ENCODE measurements at regions not wholly inside any gene's neighbourhood (a gene's known extent, or its start where the extent isn't known, plus 50 kb on each side); places are given as distances from the start of the nearest gene placed in this dataset.

- ChIA-PET CTCF (no interaction called here), POLR2A (ENCODE audit: unreplicated experiment) (interaction anchor here (0.7 kb wide), 1 partner anchor 25 kb away, joined by 5 read pairs; no protein-coding TSS in a partner anchor)
Measured at GRCh38 chr14:76312821-76313220, 63.1 kb upstream of the ESRRB start.

GRCh38 chr14:76313303-76313702 is 62.6 kb upstream of the ESRRB start:
- Histone ChIP-seq H2AFZ (no peak overlapping the region), H3K9me3 (ENCODE audit: insufficient read depth, low read depth) (no peaks in the 10 kb centered on the region; the same call in 1 of the 2 replicates), H3K4me1 (replicated peaks; ENCODE audit: insufficient read depth) (no peaks in the 10 kb centered on the region), H3K36me3 (ENCODE audit: low read depth) (no peaks in the 10 kb centered on the region), H3K9me2 (ENCODE audit: insufficient read depth) (no peaks in the 10 kb centered on the region), H4K20me1 (ENCODE audit: insufficient read depth) (no peaks in the 10 kb centered on the region), H3K27me3 (ENCODE audit: insufficient read depth, low read depth) (peaks cover 100% of the 10 kb centered on the region), H3K4me3 (no peak overlapping the region), H3K4me2 (no peak overlapping the region), H3K27ac (no peak overlapping the region), H3F3A (ENCODE audit: insufficient read depth, low read depth) (no peaks in the 10 kb centered on the region), H3K79me2 (ENCODE audit: low read depth) (no peaks in the 10 kb centered on the region)
- intact Hi-C loops (cut with micrococcal nuclease; ENCODE audit: unreplicated experiment): no loop called here
- no peak for TF ChIP-seq EZH2 (IDR thresholded peaks at IDR 0.05; ENCODE audit: low read depth)
- CTCF ChIA-PET: no interaction called here
- DNase-seq: no peak
- BruUV-seq (replicated peaks): no TSS peak
- POLR2A ChIA-PET (ENCODE audit: unreplicated experiment): interaction anchor here (0.7 kb wide), 1 partner anchor 25 kb away, joined by 5 read pairs; no protein-coding TSS in a partner anchor

More at GRCh38 chr14:76312821-76313220, 63.1 kb upstream of the ESRRB start:
- H3K79me2 ChIP-seq (ENCODE audit: low read depth): no peaks in the 10 kb centered on the region
- peaks cover 100% of the 10 kb centered on the region for H3K27me3 ChIP-seq (ENCODE audit: insufficient read depth, low read depth)
- H3K9me3 ChIP-seq (ENCODE audit: insufficient read depth, low read depth): no peaks in the 10 kb centered on the region; the same call in 1 of the 2 replicates
- no peaks in the 10 kb centered on the region for H3F3A ChIP-seq (ENCODE audit: insufficient read depth, low read depth)
- H2AFZ ChIP-seq: no peak overlapping the region
- no peak for DNase-seq
- no peaks in the 10 kb centered on the region for H3K36me3 ChIP-seq (ENCODE audit: low read depth)
- no peak for TF ChIP-seq EZH2 (IDR thresholded peaks at IDR 0.05; ENCODE audit: low read depth)
- TF ChIP-seq CTCF (conservative IDR thresholded peaks at IDR 0.05): no peak
- no peaks in the 10 kb centered on the region for H4K20me1 ChIP-seq (ENCODE audit: insufficient read depth)
- no TSS peak for BruUV-seq (replicated peaks)
- intact Hi-C loops (cut with micrococcal nuclease; ENCODE audit: unreplicated experiment): no loop called here
- H3K27ac ChIP-seq: no peak overlapping the region
- H3K4me2 ChIP-seq: no peak overlapping the region
- H3K9me2 ChIP-seq (ENCODE audit: insufficient read depth): no peaks in the 10 kb centered on the region
- H3K4me1 ChIP-seq (replicated peaks; ENCODE audit: insufficient read depth): no peaks in the 10 kb centered on the region
- no peak overlapping the region for H3K4me3 ChIP-seq

GRCh38 chr14:76313852-76314251 is 62.1 kb upstream of the ESRRB start:
- Histone ChIP-seq H3K27me3 (ENCODE audit: insufficient read depth, low read depth) (peaks cover 100% of the 10 kb centered on the region), H3K4me3 (no peak overlapping the region), H3K79me2 (ENCODE audit: low read depth) (no peaks in the 10 kb centered on the region), H3K4me2 (no peak overlapping the region), H3K9me2 (ENCODE audit: insufficient read depth) (no peaks in the 10 kb centered on the region), H3K4me1 (replicated peaks; ENCODE audit: insufficient read depth) (no peaks in the 10 kb centered on the region), H2AFZ (no peak overlapping the region), H4K20me1 (ENCODE audit: insufficient read depth) (no peaks in the 10 kb centered on the region), H3K9me3 (ENCODE audit: insufficient read depth, low read depth) (no peaks in the 10 kb centered on the region; the same call in 1 of the 2 replicates), H3F3A (ENCODE audit: insufficient read depth, low read depth) (no peaks in the 10 kb centered on the region), H3K36me3 (ENCODE audit: low read depth) (no peaks in the 10 kb centered on the region), H3K27ac (no peak overlapping the region)
- BruUV-seq (replicated peaks): no TSS peak
- ChIA-PET CTCF (no interaction called here), POLR2A (ENCODE audit: unreplicated experiment) (no interaction called here)
- no peak for DNase-seq
- intact Hi-C loops (cut with micrococcal nuclease; ENCODE audit: unreplicated experiment): no loop called here
- no peak for TF ChIP-seq EZH2 (IDR thresholded peaks at IDR 0.05; ENCODE audit: low read depth)
- TF ChIP-seq CTCF (conservative IDR thresholded peaks at IDR 0.05): no peak

- Histone ChIP-seq H3K4me2 (no peak overlapping the region), H3K9me3 (ENCODE audit: insufficient read depth, low read depth) (no peaks in the 10 kb centered on the region; the same call in 1 of the 2 replicates), H3K27me3 (ENCODE audit: insufficient read depth, low read depth) (peaks cover 100% of the 10 kb centered on the region), H3K4me3 (no peak overlapping the region), H3K4me1 (replicated peaks; ENCODE audit: insufficient read depth) (no peaks in the 10 kb centered on the region), H4K20me1 (ENCODE audit: insufficient read depth) (no peaks in the 10 kb centered on the region), H3F3A (ENCODE audit: insufficient read depth, low read depth) (no peaks in the 10 kb centered on the region), H3K79me2 (ENCODE audit: low read depth) (no peaks in the 10 kb centered on the region), H3K36me3 (ENCODE audit: low read depth) (no peaks in the 10 kb centered on the region), H2AFZ (no peak overlapping the region), H3K27ac (no peak overlapping the region), H3K9me2 (ENCODE audit: insufficient read depth) (no peaks in the 10 kb centered on the region)
- ChIA-PET POLR2A (ENCODE audit: unreplicated experiment) (no interaction called here), CTCF (no interaction called here)
- DNase-seq: no peak
- TF ChIP-seq CTCF (conservative IDR thresholded peaks at IDR 0.05): no peak
- no peak for TF ChIP-seq EZH2 (IDR thresholded peaks at IDR 0.05; ENCODE audit: low read depth)
- intact Hi-C loops (cut with micrococcal nuclease; ENCODE audit: unreplicated experiment): no loop called here
- no TSS peak for BruUV-seq (replicated peaks)
Measured at GRCh38 chr14:76314521-76315034, 61.4 kb upstream of the ESRRB start.

Data from PC-9 (cell line).